ENCODE measurements at regions not wholly inside any gene's neighbourhood (a gene's known extent, or its start where the extent isn't known, plus 50 kb on each side); places are given as distances from the start of the nearest gene placed in this dataset.

DNA sequence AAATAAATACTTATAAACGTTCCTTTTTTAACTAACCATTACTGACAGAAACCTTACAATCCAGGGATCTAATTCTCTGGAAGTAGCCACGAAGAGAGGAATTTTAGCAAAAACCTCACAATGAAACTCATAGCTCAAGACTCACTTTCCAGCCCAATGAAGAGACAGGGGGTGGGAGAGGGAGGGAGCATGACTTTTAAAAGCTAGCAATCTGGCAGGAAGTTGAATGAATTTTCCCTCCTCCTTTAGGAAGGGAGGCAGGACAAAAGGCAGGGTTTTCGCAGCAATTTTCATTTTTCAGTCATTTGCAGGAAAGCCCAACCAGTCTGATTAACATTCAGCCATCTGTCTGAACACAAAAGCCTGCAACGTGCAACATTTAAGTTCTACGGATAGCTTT, 381.5 kb upstream of the PSMD7 start:
- Histone ChIP-seq H3K4me2 (ENCODE audit: low read length) (no peak overlapping the region), H2AFZ (ENCODE audit: low read length) (no peak overlapping the region), H3K4me1 (ENCODE audit: insufficient read depth, low read length, poor library complexity, severe bottlenecking) (no peaks in the 10 kb centered on the region), H3K36me3 (ENCODE audit: insufficient read depth, low read length) (no peaks in the 10 kb centered on the region), H3K9me2 (ENCODE audit: insufficient read depth, low read length) (no peaks in the 10 kb centered on the region), H4K20me1 (ENCODE audit: insufficient read depth, low read length) (no peaks in the 10 kb centered on the region), H3K9me3 (ENCODE audit: low read length) (no peaks in the 10 kb centered on the region), H3K27ac (ENCODE audit: low read depth, low read length, poor library complexity, severe bottlenecking) (no peak overlapping the region), H3K79me2 (ENCODE audit: insufficient read depth, low read depth, low read length) (no peaks in the 10 kb centered on the region), H3K4me3 (ENCODE audit: low read depth, low read length, poor library complexity, severe bottlenecking) (no peak overlapping the region)
- BruUV-seq (replicated peaks), result no TSS peak
- intact Hi-C loops (cut with micrococcal nuclease; ENCODE audit: unreplicated experiment), result no loop called here
- TF ChIP-seq CTCF (conservative IDR thresholded peaks at IDR 0.05; ENCODE audit: low read length) (no peak), EZH2phosphoT487 (IDR thresholded peaks at IDR 0.05; ENCODE audit: borderline replicate concordance, low read depth, low read length) (no peak)
- ChIA-PET CTCF (ENCODE audit: unreplicated experiment) (no interaction called here), POLR2A (interaction anchor here (1.3 kb wide), 1 partner anchor 9 kb away, joined by 3 read pairs; no protein-coding TSS in a partner anchor)
- DNase-seq (ENCODE audit: low spot score), result no peak

DNA sequence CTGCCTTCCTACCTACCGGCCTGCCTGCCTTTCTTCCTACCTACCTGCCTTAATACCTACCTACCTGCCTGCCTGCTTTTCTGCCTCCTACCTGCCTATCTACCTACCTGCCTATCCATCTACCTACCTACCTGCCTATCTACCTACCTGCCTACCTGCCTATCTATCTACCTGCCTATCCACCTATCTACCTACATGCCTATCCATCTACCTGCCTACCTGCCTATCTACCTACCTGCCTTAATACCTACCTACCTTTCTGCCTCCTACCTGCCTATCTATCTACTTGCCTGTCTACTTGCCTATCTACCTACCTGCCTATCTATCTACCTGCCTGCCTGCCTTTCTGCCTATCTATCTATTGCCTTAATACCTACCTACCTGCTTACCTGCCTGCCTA, 383.8 kb upstream of the PSMD7 start:
- CTCF ChIA-PET (ENCODE audit: unreplicated experiment), result no interaction called here
- H4K20me1 ChIP-seq (ENCODE audit: insufficient read depth, low read length), result no peaks in the 10 kb centered on the region
- H3K4me1 ChIP-seq (ENCODE audit: insufficient read depth, low read length, poor library complexity, severe bottlenecking), result no peaks in the 10 kb centered on the region
- intact Hi-C loops (cut with micrococcal nuclease; ENCODE audit: unreplicated experiment), result no loop called here
- no peaks in the 10 kb centered on the region for H3K9me3 ChIP-seq (ENCODE audit: low read length)
- H3K36me3 ChIP-seq (ENCODE audit: insufficient read depth, low read length), result no peaks in the 10 kb centered on the region
- DNase-seq (ENCODE audit: low spot score), result no peak
- no TSS peak for BruUV-seq (replicated peaks)
- H2AFZ ChIP-seq (ENCODE audit: low read length), result no peak overlapping the region
- no peaks in the 10 kb centered on the region for H3K9me2 ChIP-seq (ENCODE audit: insufficient read depth, low read length)
- POLR2A ChIA-PET, result no interaction called here
- no peaks in the 10 kb centered on the region for H3K79me2 ChIP-seq (ENCODE audit: insufficient read depth, low read depth, low read length)
- no peak overlapping the region for H3K4me2 ChIP-seq (ENCODE audit: low read length)
- no peak overlapping the region for H3K27ac ChIP-seq (ENCODE audit: low read depth, low read length, poor library complexity, severe bottlenecking)
- TF ChIP-seq EZH2phosphoT487 (IDR thresholded peaks at IDR 0.05; ENCODE audit: borderline replicate concordance, low read depth, low read length) (no peak), CTCF (conservative IDR thresholded peaks at IDR 0.05; ENCODE audit: low read length) (no peak)
- H3K4me3 ChIP-seq (ENCODE audit: low read depth, low read length, poor library complexity, severe bottlenecking), result no peak overlapping the region

- DNase-seq (ENCODE audit: low spot score), result no peak
- no TSS peak for BruUV-seq (replicated peaks)
- POLR2A ChIA-PET, result interaction anchor here (0.5 kb wide), 1 partner anchor 1524 kb away, joined by 3 read pairs; no protein-coding TSS in a partner anchor
- TF ChIP-seq EZH2phosphoT487 (IDR thresholded peaks at IDR 0.05; ENCODE audit: borderline replicate concordance, low read depth, low read length) (no peak), CTCF (conservative IDR thresholded peaks at IDR 0.05; ENCODE audit: low read length) (no peak)
- H4K20me1 ChIP-seq (ENCODE audit: insufficient read depth, low read length), result no peaks in the 10 kb centered on the region
- CTCF ChIA-PET (ENCODE audit: unreplicated experiment), result no interaction called here
- no peaks in the 10 kb centered on the region for H3K9me2 ChIP-seq (ENCODE audit: insufficient read depth, low read length)
- no peaks in the 10 kb centered on the region for H3K9me3 ChIP-seq (ENCODE audit: low read length)
- H3K36me3 ChIP-seq (ENCODE audit: insufficient read depth, low read length), result no peaks in the 10 kb centered on the region
- no peak overlapping the region for H3K4me2 ChIP-seq (ENCODE audit: low read length)
- H3K79me2 ChIP-seq (ENCODE audit: insufficient read depth, low read depth, low read length), result no peaks in the 10 kb centered on the region
- H3K4me3 ChIP-seq (ENCODE audit: low read depth, low read length, poor library complexity, severe bottlenecking), result no peak overlapping the region
- intact Hi-C loops (cut with micrococcal nuclease; ENCODE audit: unreplicated experiment), result no loop called here
- H2AFZ ChIP-seq (ENCODE audit: low read length), result no peak overlapping the region
- H3K4me1 ChIP-seq (ENCODE audit: insufficient read depth, low read length, poor library complexity, severe bottlenecking), result no peaks in the 10 kb centered on the region
- H3K27ac ChIP-seq (ENCODE audit: low read depth, low read length, poor library complexity, severe bottlenecking), result no peak overlapping the region
These were observed 384.3 kb upstream of the PSMD7 start for GRCh38 chr16:73912281-73912680.

Measured in OCI-LY7 (cell line).